Activated T-cell treated with anti-CD3 and anti-CD28 coated beads for 4 hours (primary cell): ENCODE measurements at regions not wholly inside any gene's neighbourhood (a gene's known extent, or its start where the extent isn't known, plus 50 kb on each side); places are given as distances from the start of the nearest gene placed in this dataset.

Experiments used
- DNase-seq: peaks from one replicate; pipeline ENCODE4 v3.0.0-alpha.2; 2020

- DNase-seq, result no peak
These were observed 130.2 kb upstream of the DLX2 start for GRCh38 chr2:172232708-172233396.

- DNase-seq, result no peak
These were observed 131.5 kb upstream of the DLX2 start for GRCh38 chr2:172233987-172234715.

- peak; percentile 9 for DNase-seq
These were observed 132.3 kb upstream of the DLX2 start for GRCh38 chr2:172234716-172235691.

- no peak for DNase-seq
These were observed 137.4 kb upstream of the DLX2 start for GRCh38 chr2:172239944-172240590.

GRCh38 chr2:172241222-172241621 is 138.5 kb upstream of the DLX2 start:
- no peak for DNase-seq

GRCh38 chr2:172242471-172242870 is 139.8 kb upstream of the DLX2 start:
- DNase-seq, result no peak

- no peak for DNase-seq
These were observed 140.3 kb upstream of the DLX2 start for GRCh38 chr2:172242961-172243360.

- no peak for DNase-seq
These were observed 141.9 kb upstream of the DLX2 start for GRCh38 chr2:172244419-172245130.

GRCh38 chr2:172246649-172247048 is 143.9 kb upstream of the DLX2 start:
- no peak for DNase-seq

- DNase-seq, result no peak
These were observed 144.5 kb upstream of the DLX2 start for GRCh38 chr2:172247203-172247602.

- DNase-seq, result no peak
These were observed 145.7 kb upstream of the DLX2 start for GRCh38 chr2:172248381-172248780.

- no peak for DNase-seq
These were observed 146.1 kb upstream of the DLX2 start for GRCh38 chr2:172248785-172249187.

GRCh38 chr2:172249334-172249733 is 146.6 kb upstream of the DLX2 start:
- no peak for DNase-seq

- no peak for DNase-seq
These were observed 147.3 kb upstream of the DLX2 start for GRCh38 chr2:172249986-172250385.

- DNase-seq, result no peak
These were observed 148.5 kb upstream of the DLX2 start for GRCh38 chr2:172251231-172251630.

- no peak for DNase-seq
These were observed 149.5 kb upstream of the DLX2 start for GRCh38 chr2:172252154-172252553.

GRCh38 chr2:172253190-172254052 is 150.7 kb upstream of the DLX2 start:
- DNase-seq, result peak; percentile 37

GRCh38 chr2:172256886-172257285 is 154.2 kb upstream of the DLX2 start:
- no peak for DNase-seq

- no peak for DNase-seq
These were observed 157.1 kb upstream of the DLX2 start for GRCh38 chr2:172259827-172260226.

- DNase-seq, result no peak
These were observed 157.6 kb upstream of the DLX2 start for GRCh38 chr2:172260336-172260735.

- no peak for DNase-seq
These were observed 158.6 kb upstream of the DLX2 start for GRCh38 chr2:172261292-172261691.
